GM19023 (cell line): ENCODE measurements at regions not wholly inside any gene's neighbourhood (a gene's known extent, or its start where the extent isn't known, plus 50 kb on each side); places are given as distances from the start of the nearest gene placed in this dataset.

Experiments
- ATAC-seq: cut with Tn5 transposase; IDR thresholded peaks from one replicate; pipeline ENCODE4 v1.9.1; 2021; ENCODE audit warnings: mild to moderate bottlenecking, moderate library complexity; ENCODE audit not compliant: unreplicated experiment

- ATAC-seq, result no peak
Observed at GRCh38 chr14:100381395-100382105, 58.4 kb downstream of the SLC25A47 start.

GRCh38 chr14:100382106-100382455 is 58.9 kb downstream of the SLC25A47 start:
- no peak for ATAC-seq

- ATAC-seq, result no peak
Observed at GRCh38 chr14:100383727-100384158, 60.6 kb downstream of the SLC25A47 start.

- ATAC-seq, result no peak
Observed at GRCh38 chr14:100384277-100384676, 61.1 kb downstream of the SLC25A47 start.

GRCh38 chr14:100384819-100385813 is 62.0 kb downstream of the SLC25A47 start:
- ATAC-seq, result no peak

GRCh38 chr14:100386121-100386520 is 63.0 kb downstream of the SLC25A47 start:
- ATAC-seq, result no peak

DNA sequence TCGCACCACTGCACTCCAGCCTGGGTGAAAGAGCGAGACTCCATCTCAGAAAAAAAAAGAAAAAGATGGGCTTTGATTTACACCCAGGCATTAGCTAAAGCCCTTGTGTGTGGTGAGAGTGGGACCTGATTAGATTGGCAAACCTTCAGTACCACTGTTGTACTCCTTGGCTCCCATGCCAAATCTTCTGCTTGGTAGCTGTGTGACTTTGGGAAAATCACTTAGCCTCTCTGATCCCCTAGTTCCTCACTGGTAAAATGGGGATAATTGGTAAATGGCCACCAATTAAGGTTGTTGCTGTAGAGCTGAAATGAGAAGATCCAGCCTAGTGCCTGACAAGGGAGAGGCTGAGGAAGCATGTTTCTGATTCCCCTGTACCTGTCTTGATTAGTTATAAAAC is 63.7 kb downstream of the SLC25A47 start:
- no peak for ATAC-seq

GRCh38 chr14:100387450-100387849 is 64.3 kb downstream of the SLC25A47 start:
- no peak for ATAC-seq

DNA sequence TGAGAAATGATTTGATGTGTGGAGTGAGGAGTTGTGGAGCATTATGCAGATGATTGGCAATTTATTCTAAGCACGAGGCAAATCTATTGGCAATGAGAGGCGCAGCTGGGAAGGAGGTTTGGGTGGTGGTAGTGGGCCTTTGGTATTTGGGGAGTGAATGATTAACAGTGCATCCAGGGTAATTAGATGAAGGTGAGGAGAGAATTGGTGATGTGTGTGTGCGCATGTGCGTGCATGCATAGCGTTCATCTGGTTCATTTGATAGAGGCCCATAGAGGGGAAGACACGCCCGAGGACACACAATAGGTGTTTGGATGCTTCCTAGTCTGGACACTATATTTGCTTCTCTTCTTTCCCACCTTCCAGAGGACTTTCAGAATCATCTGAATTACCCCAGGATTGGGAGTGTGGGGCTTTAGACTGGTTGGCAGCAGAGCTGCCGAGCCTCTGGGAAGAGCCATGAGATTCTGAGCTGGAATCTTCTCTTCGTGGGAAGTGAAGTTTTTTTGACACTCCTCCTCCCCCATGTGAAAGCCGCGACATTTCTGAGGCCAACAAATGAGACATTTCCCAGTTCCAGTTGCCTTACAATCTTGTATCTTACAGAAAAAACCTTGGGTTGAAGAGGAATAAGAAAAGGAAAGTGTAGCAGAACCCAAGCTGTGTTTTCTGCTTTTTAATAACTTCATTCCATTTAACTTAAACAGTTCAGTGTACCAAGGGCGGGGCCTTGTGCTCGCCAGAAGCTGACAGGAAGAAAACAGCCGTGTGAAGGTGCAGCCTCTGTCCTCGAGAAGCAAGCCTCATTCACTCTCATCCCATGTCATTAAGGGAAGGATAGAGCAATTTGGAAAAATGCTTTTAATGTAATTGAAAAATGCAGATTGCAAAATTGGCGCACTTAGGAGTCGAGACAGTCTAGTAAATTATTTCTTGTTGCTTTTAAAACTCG is 65.2 kb downstream of the SLC25A47 start:
- no peak for ATAC-seq

DNA sequence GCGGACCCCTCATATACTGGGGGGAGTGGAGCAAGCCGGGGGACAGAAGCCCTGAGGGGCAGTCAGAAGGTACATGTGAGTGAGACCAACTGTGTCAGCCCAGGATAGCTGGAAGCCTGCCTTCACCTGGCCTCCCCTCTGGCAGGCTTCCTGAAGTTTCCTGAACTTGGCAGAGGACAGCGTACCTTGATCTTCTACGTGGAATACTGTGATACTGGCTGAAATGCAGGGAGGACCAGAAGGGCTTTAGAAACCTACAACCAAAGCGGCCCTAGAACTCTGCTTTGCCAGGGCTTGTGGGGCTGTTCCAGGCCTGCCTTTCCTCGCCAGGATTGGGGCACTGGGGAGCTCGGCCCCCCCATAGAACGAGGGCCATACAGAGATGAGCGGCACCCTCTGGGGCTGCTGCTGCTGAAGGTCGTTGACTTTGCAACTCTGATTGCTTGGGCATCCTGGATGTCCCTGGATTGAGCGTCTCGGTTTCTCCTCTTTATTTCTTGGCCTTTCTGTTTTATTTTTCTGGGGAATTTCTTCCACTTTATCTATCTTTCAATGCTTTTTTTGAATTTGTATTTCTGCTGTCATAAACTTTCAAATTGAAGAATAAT is 66.5 kb downstream of the SLC25A47 start:
- no peak for ATAC-seq

- ATAC-seq, result no peak
Observed at GRCh38 chr14:100391173-100391572, 68.0 kb downstream of the SLC25A47 start.

DNA sequence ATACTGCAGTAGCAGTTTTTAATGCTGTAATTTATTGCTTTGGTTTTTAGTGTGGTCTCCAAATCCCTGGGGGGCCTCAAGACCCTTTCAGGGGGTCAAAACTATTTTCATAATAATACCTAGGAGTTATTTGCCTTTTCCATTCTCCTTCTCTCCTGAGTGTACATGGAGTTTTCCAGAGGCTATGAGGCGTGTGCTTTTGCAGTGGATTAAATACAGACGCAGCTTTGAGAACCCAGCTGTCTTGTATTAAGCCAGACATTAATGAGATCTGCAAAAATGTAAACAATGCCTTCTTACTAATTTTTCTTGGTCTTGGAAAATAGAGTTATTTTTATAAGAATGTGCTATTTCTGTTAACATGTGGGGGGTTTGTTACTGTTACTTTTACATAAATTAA is 68.6 kb downstream of the SLC25A47 start:
- no peak for ATAC-seq

- ATAC-seq, result no peak
Observed at GRCh38 chr14:100392356-100392755, 69.2 kb downstream of the SLC25A47 start.

DNA sequence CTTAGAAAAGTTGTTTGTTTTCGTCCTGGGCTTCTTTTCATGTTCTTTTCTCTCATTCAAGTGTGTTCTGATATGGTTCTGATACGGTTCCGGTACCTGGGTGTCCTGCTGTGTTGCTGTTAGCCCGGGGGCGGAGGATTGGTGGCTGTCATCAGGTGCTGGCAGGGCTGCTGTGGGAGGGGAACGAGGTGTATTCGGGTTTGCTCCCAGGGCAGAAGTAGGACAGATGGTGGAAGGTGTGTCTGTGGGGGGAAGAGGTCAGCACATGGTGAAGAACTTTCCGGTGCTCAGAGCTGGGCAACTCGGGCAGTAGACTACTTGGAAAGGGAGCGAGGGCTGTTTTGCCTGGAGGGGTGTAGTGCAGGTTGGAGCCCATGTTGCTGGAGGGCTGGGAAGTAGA is 70.2 kb downstream of the SLC25A47 start:
- no peak for ATAC-seq

DNA sequence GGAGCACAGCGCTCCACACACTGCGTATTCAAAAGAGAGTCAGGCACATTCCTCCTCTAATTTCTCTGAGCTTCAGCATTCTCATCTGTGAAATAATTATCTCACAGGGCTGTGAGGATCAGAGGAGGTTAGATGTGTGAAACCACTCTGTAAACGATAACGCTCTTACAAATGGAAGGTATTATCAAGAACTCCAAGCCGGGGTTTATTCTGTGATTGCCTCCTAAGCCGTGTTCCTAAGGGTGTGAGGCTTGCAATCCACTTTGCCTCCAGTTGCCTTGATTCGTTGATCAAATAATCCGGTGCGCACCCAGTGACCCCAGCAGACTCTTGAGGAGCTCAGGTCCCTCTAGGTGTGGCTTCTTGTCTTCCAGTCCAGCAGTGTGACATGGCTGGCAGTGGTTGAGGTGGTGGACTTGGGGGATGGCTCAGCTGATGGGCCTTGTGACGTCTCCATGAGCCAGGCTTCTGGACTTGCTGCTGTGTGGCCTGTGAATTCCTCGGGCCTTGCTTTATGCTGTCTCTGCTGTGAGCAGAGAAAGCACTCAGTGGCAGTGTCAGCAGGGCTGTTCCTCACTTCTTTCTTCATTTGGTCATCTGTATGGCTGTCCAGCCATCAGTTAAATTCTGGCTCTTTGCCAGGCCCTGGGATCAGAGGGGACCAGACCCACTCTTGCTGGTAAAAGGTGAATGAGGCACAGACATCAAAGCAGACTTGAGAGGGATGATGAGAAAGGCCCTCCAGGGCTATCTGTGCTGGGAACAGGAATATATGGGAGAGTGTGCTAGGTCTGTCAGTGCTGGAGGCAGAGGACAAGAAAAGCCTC is 71.0 kb downstream of the SLC25A47 start:
- no peak for ATAC-seq

- no peak for ATAC-seq
Observed at GRCh38 chr14:100394886-100395672, 71.9 kb downstream of the SLC25A47 start.

DNA sequence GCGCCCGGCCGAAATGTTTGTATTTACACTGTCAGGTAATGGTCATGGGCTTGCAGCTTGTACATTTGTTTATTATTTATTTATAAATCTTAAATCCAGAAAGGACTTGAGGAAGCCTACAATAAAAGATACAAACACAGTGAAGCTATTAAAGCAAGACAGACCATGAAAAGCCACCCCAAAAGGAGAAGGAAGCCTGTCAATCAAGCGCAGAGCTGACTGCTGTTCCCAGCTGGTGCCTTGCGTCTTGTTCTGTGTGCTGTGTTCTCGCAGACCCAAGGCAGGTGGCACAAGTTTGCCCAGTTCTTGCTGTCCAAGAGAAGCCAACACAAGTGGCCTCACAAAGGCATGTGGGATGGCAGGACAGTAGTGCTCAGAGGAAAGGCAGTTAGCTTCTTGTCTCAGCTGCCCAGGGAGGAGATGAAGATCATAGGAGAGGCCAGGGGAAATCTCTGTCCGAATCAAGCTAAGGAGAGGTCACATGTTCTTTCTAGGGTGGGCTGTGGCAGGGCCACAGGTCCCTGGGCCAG is 73.2 kb downstream of the SLC25A47 start:
- no peak for ATAC-seq

DNA sequence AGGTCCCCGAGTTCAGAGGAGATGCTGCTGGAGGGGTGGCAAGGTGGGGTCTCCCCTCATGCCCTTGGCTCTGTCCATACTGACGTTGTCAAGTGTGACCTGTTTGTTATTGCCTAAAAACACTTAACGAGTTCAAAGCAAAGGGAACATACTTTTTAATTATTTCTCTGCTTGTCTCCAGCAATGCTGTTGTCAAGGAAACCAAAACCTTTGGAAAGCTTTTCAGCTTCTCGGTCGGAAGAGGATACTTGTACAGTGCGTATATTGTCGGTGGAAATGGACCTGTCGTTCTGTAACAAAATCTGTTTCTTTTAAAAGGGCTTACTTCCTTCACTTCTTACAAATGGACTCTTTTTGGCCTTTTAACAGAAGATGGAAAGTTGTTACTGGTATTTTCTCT is 73.9 kb downstream of the SLC25A47 start:
- no peak for ATAC-seq

- ATAC-seq, result no peak
Observed at GRCh38 chr14:100398044-100398443, 74.9 kb downstream of the SLC25A47 start.
